Prostate gland (tissue), 2 donors: ENCODE measurements at regions not wholly inside any gene's neighbourhood (a gene's known extent, or its start where the extent isn't known, plus 50 kb on each side); places are given as distances from the start of the nearest gene placed in this dataset.
"Not testable (repeated sequence)": the region's sequence is repeated elsewhere in the genome, so short reads cannot be mapped to it uniquely, and the experiment has no call there.

ENCODE experiments used
- DNase-seq: peaks from one replicate; pipeline ENCODE4 v3.0.0-alpha.2; 2019; ENCODE audit warnings: low spot score
- H3K27ac ChIP-seq, 2 donors: fragments of 200-600 bp; sonication (generic); 2 replicates each; pipeline ENCODE4 v1.5.1; 2017 to 2019
- H3K27me3 ChIP-seq: fragments of 200-600 bp; sonication (generic); replicated peaks from 2 replicates; pipeline ENCODE4 v1.5.1; 2019; ENCODE audit not compliant: insufficient read depth
- H3K36me3 ChIP-seq, 2 donors: fragments of 200-600 bp; sonication (generic); 1 replicate in 1 of 2; 2 replicates in 1 of 2; pipeline versions ENCODE4 v1.5.1 to v1.8.1; 2017 to 2019
- H3K4me1 ChIP-seq: fragments of 200-600 bp; sonication (generic); replicated peaks from 2 replicates; pipeline ENCODE4 v1.5.1; 2019
- H3K4me3 ChIP-seq, 2 donors: fragments of 200-600 bp; sonication (generic); 2 replicates each; pipeline ENCODE4 v1.5.1; 2017 to 2019
- H3K9me3 ChIP-seq: fragments of 200-600 bp; sonication (generic); 2 replicates; pipeline ENCODE4 v1.5.1; 2017
- POLR2A ChIP-seq: fragments of 450-650 bp; IDR thresholded peaks from one replicate; pipeline ENCODE4 v1.6.1; 2016; ENCODE audit warnings: antibody characterized with exemption, mild to moderate bottlenecking
- POLR2AphosphoS5 ChIP-seq: sonication (generic); formaldehyde crosslinking; IDR thresholded peaks from one replicate; pipeline ENCODE4 v1.6.1; 2017; ENCODE audit warnings: antibody characterized with exemption
- WGBS: methylation state at CpG from one replicate; pipeline ENCODE4 v1.1.5; 2018; 5-methylcytosine and 5-hydroxymethylcytosine counted together
- intact Hi-C: fragments of 100-400 bp; cut with DNase I; formaldehyde crosslinking; loops from one replicate; pipeline ENCODE4 v1.14.2; 2022
- TF ChIP-seq, protein P1 (sequence below), 4 experiments: fragments of 200-600 bp in 2 of 4; fragments of 450-650 bp in 2 of 4; sonication (generic) in 2 of 4; IDR thresholded peaks; 1 replicate in 3 of 4; 2 replicates in 1 of 4; pipeline ENCODE4 v1.5.1; 2016 to 2019; ENCODE audit warnings: antibody characterized with exemption in 4 of 4, mild to moderate bottlenecking in 2 of 4, moderate library complexity in 2 of 4

DNA sequence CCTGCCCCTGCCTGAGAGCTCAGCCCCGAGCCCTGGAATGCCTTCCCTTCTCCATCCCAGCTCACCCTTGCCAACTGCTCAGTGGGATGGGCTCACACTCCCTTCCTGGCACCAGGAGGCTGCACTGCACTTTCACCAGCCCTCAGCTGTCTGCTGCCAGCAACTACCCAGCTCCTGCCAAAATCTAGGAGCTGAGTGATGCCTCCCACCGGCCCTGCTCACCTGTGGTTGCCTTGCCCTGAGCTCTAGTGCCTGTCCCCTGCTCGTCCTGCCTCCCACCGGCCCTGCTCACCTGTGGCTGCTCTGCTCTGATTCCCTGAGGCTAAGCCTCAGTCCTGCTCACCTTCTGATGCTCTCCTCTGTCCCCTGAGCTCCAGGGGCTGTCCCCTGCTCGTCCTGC is 119.8 kb downstream of the TMEM121 start:
- Histone ChIP-seq H3K4me3 (no peak overlapping the region), H3K27me3 (no peaks in the 10 kb centered on the region), H3K36me3 (no peaks in the 10 kb centered on the region), H3K9me3 (no peaks in the 10 kb centered on the region), H3K4me1 (no peaks in the 10 kb centered on the region), H3K27ac (no peak overlapping the region)
- no peak for TF ChIP-seq POLR2A
- TF ChIP-seq, protein P1, sequence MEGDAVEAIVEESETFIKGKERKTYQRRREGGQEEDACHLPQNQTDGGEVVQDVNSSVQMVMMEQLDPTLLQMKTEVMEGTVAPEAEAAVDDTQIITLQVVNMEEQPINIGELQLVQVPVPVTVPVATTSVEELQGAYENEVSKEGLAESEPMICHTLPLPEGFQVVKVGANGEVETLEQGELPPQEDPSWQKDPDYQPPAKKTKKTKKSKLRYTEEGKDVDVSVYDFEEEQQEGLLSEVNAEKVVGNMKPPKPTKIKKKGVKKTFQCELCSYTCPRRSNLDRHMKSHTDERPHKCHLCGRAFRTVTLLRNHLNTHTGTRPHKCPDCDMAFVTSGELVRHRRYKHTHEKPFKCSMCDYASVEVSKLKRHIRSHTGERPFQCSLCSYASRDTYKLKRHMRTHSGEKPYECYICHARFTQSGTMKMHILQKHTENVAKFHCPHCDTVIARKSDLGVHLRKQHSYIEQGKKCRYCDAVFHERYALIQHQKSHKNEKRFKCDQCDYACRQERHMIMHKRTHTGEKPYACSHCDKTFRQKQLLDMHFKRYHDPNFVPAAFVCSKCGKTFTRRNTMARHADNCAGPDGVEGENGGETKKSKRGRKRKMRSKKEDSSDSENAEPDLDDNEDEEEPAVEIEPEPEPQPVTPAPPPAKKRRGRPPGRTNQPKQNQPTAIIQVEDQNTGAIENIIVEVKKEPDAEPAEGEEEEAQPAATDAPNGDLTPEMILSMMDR (IDR thresholded peaks at IDR 0.05) = no peak
- WGBS = 48% methylated on average over 4 of the region's 5 CpGs
- no peak for DNase-seq
- intact Hi-C loops = no loop called here

DNA sequence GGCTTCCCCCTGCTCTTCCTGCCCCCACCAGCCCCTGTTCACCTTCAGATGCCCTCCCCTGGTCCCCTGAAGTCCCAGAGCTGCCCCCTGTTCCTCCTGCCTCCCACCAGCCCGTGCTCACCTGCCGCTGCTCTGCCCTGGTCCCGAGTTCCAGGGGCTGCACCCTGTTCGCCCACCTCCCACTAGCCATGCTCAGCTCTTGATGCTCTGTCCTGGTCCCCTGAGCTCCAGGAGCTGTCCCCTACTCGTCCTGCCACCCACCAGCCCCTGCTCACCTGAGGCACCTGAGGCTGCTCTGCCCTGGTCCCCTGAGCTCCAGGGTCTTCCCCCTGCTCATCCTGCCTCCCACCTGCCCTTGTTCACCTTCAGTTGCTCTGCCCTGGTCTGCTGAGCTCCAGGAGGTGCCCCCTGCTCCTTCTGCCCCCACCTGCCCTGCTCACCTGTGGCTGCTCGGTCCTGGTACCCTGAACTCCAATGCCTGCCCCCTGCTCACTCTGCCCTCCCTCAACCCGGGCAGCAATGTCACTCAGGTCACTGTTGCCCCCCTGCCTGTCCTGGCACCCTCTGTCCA is 120.4 kb downstream of the TMEM121 start:
- H3K27me3 ChIP-seq, H3K27ac ChIP-seq, H3K9me3 ChIP-seq, H3K36me3 ChIP-seq, H3K4me1 ChIP-seq, H3K4me3 ChIP-seq, intact Hi-C loops, DNase-seq: not testable (repeated sequence)
- WGBS = 86% methylated on average over 7 of the region's 7 CpGs

DNA sequence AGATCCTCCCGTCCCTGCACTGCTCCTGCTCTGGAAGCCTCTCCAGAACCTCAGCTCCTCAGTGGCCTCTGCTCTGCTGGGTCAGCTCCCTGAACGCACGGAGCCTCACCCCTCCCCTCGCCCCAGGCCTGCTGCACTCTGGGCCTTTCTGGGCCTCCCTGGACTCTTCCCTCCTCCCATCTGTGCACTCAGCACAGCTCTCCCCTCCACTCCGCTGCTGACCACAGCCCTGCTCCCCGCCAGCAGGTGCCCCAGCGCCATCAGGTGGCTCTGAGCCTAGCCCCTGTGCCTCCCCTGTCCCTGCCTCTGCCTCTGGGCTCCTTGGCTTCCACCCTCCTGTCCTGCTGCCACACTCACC is 121.0 kb downstream of the TMEM121 start:
- H3K36me3 ChIP-seq, intact Hi-C loops, DNase-seq, H3K27ac ChIP-seq, H3K27me3 ChIP-seq, H3K9me3 ChIP-seq, H3K4me3 ChIP-seq, H3K4me1 ChIP-seq: not testable (repeated sequence)
- WGBS = 83% methylated on average over 7 of the region's 7 CpGs

DNA sequence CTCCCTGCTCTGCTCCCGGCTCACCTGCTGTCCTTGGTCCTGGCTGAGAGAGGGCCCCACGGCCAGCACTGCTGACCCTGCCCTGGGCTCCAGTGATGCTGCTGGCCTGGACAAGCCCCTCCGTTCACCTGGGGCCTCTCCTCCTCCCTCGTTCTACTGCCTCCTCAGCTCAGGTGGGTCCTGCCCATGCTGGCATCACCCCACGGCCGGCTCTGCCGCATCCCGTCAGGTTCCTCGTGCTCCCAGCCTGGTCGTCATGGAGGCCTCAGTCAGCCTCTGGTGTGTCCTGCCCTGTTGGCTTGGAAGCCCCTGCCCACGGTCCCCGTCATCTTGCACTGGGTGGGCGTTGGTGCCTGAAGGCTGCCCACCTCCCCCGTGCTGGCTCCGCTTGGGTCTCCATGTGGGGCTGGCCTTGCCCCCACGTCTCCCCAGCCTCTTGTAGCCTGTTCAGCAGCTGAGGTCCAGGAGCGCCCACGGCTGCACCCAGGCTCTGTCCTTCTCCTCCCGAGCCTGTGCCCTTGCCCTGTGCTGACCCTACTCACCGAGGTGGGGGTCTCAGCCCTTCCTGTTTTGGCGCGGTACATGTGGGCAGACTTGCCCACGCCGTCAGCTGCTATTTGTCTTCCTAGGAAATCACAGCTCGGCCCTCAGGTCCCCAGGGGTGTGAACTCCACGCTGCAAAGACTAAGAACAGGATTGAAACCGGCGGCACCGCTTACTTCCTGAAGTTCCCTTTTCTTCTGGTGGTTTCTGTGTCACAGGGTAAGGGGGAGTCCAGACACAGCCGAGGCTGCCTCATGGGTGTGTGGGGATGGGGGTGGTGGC is 121.6 kb downstream of the TMEM121 start:
- H3K9me3 ChIP-seq = no peaks in the 10 kb centered on the region
- no peak overlapping the region for H3K4me3 ChIP-seq
- TF ChIP-seq POLR2AphosphoS5 = no peak
- TF ChIP-seq, protein P1 (IDR thresholded peaks at IDR 0.05) = no peak
- no peak for TF ChIP-seq POLR2A
- intact Hi-C loops = no loop called here
- H3K27me3 ChIP-seq = no peaks in the 10 kb centered on the region
- 79% methylated on average over 30 of the region's 30 CpGs for WGBS
- H3K36me3 ChIP-seq = no peaks in the 10 kb centered on the region
- no peaks in the 10 kb centered on the region for H3K4me1 ChIP-seq
- H3K27ac ChIP-seq = no peak overlapping the region
- DNase-seq = peak; percentile 2

DNA sequence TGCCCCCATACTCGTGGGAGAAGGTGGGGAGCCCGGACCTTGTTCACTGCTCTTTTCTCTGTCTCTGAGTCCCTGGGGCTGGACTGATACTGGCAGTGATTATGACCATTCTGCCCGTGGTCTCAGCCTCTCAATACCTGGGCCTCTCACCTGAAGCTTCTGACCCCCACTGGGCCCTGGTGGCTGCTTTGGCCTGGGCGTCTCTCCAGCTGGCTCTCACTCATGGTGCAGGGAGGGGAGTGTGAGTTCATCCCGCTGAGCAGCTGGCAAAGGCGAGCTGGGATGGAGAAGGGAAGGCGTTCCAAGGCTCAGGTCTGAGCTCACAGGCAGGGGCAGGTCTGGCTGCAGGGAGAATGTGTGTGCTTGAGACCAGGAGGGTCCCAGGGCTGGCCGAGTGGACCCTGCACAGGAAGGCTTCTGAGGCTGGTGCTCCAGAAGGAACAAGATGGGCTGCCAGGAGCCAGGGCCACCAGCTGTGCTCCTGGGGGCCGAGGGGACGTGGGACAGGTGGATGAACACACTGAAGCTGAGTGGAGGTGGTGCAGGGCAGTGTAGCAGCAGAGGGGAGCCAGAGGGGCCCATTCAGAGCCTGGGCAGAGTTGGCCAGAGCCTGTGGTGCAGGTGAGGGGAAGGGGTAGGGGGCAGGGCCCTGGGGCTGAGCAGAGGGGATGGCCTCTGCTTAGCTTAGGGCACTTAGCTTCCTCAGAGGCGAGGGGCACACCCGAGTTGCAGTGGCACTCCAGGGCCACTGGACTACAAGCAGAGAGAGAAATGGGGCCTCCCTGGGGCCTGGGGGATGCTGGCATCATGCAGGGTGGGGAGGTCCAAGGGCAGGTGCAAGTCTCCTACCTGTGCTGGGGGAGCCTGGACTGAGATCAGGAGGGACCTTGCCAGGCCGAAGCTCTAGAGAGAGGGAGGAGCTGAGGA is 122.5 kb downstream of the TMEM121 start:
- H3K27ac ChIP-seq, H3K27me3 ChIP-seq, H3K9me3 ChIP-seq, intact Hi-C loops, H3K36me3 ChIP-seq, DNase-seq, H3K4me1 ChIP-seq, H3K4me3 ChIP-seq: not testable (repeated sequence)
- 62% methylated on average over 13 of the region's 13 CpGs for WGBS

DNA sequence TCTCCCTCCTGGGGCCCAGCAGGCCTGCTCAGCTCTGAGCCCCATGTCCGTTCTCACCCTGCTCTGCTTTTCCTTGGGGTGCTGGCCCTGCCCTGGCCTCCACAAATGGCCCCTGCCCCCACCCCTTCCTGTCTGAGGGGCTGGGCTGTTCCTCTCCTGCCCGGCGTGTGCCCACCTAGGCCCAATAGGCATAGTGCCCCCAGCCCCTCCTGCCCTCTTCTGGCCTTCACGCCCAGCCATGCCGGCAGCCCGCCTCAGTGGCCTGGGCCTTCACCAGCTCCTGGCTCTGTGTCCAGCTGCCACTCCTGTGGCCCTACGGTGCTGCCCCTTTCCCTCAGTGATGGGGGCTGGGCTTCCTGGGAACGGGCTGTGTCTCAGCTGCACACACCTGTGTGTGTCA is 125.9 kb downstream of the TMEM121 start:
- H3K27me3 ChIP-seq, H3K4me3 ChIP-seq, H3K9me3 ChIP-seq, DNase-seq, H3K36me3 ChIP-seq, H3K27ac ChIP-seq, intact Hi-C loops, H3K4me1 ChIP-seq: not testable (repeated sequence)
- WGBS = 87% methylated on average over 3 of the region's 8 CpGs

DNA sequence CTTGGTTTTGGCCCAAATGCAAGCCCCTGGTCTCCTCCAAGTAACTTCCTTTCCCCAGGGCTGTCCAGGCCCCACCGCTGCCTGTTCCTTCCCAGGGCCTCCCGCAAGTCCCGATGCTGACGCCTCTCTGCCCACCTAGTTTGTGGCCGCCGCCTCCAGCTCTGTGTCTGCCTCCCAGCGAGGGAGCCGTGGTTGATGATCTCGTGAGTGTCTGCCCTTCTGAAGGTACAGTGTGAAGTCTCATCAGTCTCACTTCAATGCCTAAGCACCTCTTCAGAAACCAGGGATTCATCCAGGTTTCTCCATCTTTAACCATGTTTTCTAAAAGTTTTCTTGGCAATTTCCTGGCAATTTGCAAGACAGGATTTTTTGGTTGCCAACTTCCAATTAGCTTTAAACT is 127.5 kb downstream of the TMEM121 start:
- intact Hi-C loops, DNase-seq: not testable (repeated sequence)

More for the DNA sequence above, 127.5 kb downstream of the TMEM121 start:
- H3K36me3 ChIP-seq, H3K4me1 ChIP-seq, H3K27me3 ChIP-seq, H3K9me3 ChIP-seq, H3K4me3 ChIP-seq, H3K27ac ChIP-seq: not testable (repeated sequence)
- WGBS = 80% methylated on average over 1 of the region's 9 CpGs
